Neural cell (in vitro differentiated cells): ENCODE measurements at regions not wholly inside any gene's neighbourhood (a gene's known extent, or its start where the extent isn't known, plus 50 kb on each side); places are given as distances from the start of the nearest gene placed in this dataset.

ENCODE experiments used
- EP300 ChIP-seq: fragments of 450-650 bp; conservative IDR thresholded peaks from 2 replicates; pipeline ENCODE4 v1.6.1; 2014; ENCODE audit warnings: antibody characterized with exemption, mild to moderate bottlenecking, moderate library complexity; ENCODE audit not compliant: poor library complexity, severe bottlenecking
- EZH2 ChIP-seq: fragments of 200-600, 300-800 bp; shearing (Covaris generic), sonication (generic); IDR thresholded peaks from 2 replicates; pipeline ENCODE4 v1.6.1; 2014; ENCODE audit warnings: antibody characterized with exemption, low read length, borderline replicate concordance, mild to moderate bottlenecking; ENCODE audit not compliant: insufficient read depth, poor library complexity, severe bottlenecking
- POLR2AphosphoS5 ChIP-seq: IDR thresholded peaks from 2 replicates; pipeline ENCODE4 v1.6.1; 2012
- SMC3 ChIP-seq: fragments of 450-650 bp; conservative IDR thresholded peaks from 2 replicates; pipeline ENCODE4 v1.6.1; 2014; ENCODE audit warnings: antibody characterized with exemption, mild to moderate bottlenecking, moderate library complexity; ENCODE audit not compliant: poor library complexity
- TF ChIP-seq, protein P1 (sequence below): fragments of 450-650 bp; IDR thresholded peaks from 2 replicates; pipeline ENCODE4 v1.5.1; 2014; ENCODE audit warnings: antibody characterized with exemption, mild to moderate bottlenecking, moderate library complexity; ENCODE audit not compliant: poor library complexity, severe bottlenecking
- TF ChIP-seq, protein P2 (sequence below): IDR thresholded peaks from 2 replicates; pipeline ENCODE4 v1.6.1; 2012; ENCODE audit warnings: borderline replicate concordance

DNA sequence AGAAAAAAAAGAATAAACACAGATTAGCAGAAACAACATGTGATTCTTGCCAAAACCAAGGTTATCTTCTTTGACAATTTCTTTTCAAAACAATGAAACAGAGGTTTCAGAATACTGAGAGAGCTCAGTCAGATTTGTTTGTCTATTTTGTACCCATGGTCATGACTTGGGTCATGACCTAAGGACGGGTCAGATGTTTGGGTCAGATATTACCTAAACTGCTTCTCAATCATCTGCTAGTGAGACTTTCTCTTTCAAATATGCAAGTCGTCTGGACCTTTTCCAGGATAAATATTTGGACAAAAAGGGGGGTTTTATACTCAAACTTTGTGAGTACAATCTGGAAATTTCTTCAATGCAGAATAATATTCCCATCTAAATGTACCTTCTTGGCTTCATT is 148.3 kb upstream of the USP38 start:
- TF ChIP-seq, protein P1, sequence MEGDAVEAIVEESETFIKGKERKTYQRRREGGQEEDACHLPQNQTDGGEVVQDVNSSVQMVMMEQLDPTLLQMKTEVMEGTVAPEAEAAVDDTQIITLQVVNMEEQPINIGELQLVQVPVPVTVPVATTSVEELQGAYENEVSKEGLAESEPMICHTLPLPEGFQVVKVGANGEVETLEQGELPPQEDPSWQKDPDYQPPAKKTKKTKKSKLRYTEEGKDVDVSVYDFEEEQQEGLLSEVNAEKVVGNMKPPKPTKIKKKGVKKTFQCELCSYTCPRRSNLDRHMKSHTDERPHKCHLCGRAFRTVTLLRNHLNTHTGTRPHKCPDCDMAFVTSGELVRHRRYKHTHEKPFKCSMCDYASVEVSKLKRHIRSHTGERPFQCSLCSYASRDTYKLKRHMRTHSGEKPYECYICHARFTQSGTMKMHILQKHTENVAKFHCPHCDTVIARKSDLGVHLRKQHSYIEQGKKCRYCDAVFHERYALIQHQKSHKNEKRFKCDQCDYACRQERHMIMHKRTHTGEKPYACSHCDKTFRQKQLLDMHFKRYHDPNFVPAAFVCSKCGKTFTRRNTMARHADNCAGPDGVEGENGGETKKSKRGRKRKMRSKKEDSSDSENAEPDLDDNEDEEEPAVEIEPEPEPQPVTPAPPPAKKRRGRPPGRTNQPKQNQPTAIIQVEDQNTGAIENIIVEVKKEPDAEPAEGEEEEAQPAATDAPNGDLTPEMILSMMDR: no peak
- TF ChIP-seq EP300 (no peak), POLR2AphosphoS5 (no peak), EZH2 (no peak), SMC3 (no peak)
- TF ChIP-seq, protein P2, sequence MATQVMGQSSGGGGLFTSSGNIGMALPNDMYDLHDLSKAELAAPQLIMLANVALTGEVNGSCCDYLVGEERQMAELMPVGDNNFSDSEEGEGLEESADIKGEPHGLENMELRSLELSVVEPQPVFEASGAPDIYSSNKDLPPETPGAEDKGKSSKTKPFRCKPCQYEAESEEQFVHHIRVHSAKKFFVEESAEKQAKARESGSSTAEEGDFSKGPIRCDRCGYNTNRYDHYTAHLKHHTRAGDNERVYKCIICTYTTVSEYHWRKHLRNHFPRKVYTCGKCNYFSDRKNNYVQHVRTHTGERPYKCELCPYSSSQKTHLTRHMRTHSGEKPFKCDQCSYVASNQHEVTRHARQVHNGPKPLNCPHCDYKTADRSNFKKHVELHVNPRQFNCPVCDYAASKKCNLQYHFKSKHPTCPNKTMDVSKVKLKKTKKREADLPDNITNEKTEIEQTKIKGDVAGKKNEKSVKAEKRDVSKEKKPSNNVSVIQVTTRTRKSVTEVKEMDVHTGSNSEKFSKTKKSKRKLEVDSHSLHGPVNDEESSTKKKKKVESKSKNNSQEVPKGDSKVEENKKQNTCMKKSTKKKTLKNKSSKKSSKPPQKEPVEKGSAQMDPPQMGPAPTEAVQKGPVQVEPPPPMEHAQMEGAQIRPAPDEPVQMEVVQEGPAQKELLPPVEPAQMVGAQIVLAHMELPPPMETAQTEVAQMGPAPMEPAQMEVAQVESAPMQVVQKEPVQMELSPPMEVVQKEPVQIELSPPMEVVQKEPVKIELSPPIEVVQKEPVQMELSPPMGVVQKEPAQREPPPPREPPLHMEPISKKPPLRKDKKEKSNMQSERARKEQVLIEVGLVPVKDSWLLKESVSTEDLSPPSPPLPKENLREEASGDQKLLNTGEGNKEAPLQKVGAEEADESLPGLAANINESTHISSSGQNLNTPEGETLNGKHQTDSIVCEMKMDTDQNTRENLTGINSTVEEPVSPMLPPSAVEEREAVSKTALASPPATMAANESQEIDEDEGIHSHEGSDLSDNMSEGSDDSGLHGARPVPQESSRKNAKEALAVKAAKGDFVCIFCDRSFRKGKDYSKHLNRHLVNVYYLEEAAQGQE: no peak
